GM19025 (cell line): ENCODE measurements at regions not wholly inside any gene's neighbourhood (a gene's known extent, or its start where the extent isn't known, plus 50 kb on each side); places are given as distances from the start of the nearest gene placed in this dataset.
"Not testable (repeated sequence)": the region's sequence is repeated elsewhere in the genome, so short reads cannot be mapped to it uniquely, and the experiment has no call there.

Source experiments
- ATAC-seq: cut with Tn5 transposase; IDR thresholded peaks from one replicate; pipeline ENCODE4 v1.9.1; 2021; ENCODE audit warnings: mild to moderate bottlenecking, low read depth, moderate library complexity; ENCODE audit not compliant: unreplicated experiment

DNA sequence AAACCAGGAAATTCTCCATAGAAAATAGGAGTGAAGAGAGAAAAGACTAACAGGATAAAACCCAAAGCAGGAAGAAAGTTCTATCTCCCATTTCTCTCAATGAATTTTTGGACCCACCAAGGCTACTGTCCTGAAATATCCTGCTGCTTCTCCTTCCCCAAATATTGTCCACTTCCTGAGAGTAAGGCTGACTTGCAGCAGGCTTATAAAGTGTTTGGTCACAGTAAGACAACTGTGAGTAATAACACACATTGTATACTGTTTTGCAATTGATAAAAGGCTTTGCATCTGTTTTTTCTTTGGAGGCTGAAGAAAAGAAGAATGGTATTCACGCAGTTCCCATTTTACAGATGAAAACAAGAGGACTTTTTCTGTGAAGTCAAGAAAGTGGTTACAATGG lies 52.8 kb downstream of the FOXD4L6 start:
- not testable (repeated sequence) for ATAC-seq

DNA sequence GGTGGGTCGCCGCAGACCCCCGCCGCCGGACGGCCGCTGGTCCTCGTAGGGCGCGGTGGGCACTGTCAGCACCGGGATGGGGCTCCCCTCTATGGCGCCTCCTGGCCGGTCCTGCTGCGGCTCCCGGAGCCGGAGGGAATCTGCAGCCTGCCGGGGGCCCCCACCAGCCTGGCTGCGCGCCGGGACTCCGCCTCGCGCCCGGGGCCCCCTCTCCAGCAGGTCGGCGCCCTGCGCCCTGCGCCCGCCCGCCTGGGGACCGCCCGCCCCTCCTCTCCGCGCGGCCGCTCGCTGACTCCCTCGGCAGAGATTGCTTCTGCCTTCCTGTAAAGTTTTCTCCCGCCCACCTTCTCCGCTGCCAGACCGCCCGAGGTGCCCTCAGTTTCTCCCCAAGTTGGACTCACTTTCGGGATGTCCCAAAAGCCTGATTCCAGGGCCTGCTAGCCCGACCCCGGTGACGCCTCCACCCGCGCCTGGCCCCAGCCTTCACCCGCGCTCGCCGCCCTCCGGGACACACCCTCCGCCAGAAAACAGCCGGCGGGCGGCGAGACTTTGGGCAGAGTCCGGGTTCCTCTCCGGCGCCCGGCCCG lies 54.0 kb downstream of the FOXD4L6 start:
- peak; percentile 67 for ATAC-seq

DNA sequence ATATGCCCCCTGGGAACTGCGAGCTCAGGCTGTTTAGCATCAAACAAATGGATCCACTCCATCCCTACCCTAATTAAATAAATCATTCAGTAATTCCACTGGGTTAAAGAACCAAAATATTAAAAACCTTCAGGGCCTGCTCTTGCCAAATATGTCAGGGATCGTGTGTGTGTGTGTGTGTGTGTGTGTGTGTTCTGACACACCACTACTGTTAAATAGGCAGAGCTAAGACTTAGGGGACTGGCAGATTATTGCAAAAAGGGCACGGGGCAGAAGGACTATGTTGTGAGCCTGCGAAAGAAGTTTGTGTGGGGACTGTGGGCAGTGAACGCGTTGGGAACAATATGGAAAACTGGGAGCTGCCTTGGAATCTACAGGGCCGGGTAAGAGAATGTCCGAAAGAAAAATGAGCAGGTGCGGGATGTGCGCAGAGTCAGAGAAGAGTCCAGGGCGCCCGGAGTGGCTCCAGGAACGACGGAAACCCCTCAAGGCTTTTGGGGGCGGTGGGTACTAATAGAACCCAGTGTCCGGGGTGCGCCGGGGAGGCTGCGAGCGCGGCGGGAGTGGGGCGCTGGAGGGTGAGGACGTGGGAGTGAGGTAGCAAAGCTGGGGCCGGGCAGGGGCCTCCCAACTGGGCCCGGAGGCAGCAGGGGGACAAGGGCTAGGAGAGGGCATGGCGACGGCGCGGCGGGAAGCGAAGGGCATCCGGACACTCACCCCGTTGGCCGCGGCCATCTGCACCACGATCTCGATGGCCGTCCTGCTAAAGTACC lies 54.8 kb downstream of the FOXD4L6 start:
- not testable (repeated sequence) for ATAC-seq

DNA sequence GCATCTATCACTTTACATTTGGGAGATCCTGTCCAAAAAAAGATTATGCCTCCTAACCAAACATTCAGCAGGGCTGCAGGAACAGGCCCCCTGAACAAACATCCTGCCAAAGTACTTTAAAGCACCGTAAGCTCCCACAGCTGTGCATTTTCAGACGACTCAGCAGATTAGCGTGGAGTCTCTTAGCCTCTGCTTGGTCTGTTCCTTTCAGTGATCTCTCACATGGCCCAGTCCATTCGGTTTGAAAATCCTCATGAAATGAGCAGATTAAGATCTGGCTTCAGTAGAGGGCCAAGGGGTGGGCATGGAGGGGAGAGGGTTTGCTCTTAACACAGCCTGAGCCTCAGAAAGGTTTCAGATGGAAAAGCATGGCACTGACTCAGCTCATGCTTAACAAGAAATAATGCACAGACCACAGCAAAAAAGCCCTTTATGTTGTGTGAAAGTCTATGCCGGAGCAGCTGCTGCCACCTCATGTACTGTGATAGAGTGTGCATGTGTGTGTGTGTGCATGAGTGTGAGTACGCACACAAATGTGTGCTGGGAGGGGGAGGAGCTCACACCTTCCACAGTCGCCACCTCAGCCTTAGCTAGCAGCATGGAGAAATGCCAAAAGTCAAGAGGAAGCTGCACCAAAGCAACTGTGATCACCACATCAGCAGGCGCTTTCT lies 64.2 kb downstream of the FOXD4L6 start:
- peak; percentile 65 for ATAC-seq

DNA sequence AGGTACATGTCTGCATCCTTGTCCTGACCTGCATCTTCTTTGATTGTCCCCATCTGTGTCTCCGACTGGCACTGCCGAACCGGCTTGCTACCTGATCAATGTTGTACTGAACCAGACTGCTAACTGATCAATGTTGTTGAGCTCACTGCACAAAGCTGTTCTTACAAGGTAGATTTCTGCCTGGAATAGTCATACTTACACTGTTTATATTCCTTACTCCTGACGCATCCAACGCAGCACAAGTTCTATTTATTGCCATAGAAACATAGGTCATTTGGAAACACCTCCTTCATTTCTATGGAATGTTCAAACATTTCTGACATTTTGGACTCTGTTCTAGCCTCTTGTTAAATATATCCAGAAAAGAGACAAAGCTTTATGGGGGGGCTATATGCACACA lies 65.2 kb downstream of the FOXD4L6 start:
- ATAC-seq = not testable (repeated sequence)

DNA sequence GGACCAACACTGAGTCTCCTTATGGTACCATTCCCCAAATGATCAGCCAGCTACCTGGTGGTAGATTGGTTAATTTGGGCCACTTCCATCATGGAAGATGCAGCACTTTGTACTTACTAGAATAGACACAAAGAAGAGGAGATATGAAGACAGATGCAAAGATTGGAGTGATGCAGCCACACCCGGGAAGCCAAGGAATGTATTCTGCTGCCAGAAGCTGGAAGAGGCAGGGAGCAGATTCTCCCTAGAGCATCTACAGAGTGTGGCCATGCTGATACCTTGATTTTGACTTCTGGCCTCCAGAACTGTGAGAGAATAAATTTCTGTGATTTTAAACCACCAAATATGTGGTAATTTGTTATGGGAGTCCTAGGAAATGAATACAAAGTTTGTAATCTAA lies 68.9 kb downstream of the FOXD4L6 start:
- not testable (repeated sequence) for ATAC-seq

DNA sequence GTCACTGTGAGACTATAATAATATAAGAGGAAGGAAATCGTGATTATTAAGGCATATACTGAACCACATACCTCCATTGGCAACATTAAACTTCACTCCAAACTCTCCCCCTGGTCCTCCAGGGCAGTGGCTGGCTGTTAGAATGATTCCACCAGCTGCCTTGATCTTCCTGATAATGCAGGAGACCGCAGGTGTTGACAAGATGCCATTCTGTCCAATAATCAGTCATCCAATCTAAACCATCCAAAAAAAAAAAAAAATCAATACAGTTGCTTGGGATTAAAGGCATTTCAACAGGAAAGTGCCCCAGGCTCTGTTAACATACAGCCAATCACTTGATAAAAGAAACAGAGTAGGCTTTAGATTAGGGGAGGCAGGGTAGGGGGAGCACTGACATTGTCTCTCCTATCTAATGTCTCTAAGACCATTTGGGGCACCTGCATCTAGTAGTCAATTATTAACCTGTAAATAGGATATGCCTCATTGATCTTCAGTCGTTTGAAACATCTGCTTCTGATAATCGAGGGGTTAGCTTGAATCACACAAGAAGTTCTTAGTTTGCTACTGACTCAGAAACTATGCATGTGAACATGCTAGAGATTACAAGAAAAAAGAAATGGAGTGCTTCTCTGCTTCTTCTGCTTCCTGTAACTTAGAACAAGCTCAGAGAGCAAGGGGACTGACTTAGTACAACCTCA lies 74.7 kb downstream of the FOXD4L6 start:
- ATAC-seq = peak; percentile 82

DNA sequence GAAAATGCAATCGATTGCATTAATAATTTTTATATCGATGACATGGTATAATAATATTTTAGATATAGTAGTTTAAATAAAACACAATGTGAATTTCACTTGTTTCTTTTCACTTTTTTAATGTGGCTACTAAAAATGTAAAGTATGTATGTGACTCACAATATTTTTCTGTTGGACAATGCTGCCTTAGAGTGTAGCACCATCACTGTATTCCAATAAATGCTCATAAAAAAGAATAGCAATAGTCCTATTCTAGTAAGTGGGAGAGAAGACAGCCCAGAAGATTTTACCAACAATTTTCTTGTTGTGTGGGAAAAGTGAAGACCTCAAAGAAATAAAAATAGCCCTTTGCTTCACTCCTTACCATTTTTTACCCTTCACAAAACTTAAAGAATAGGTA lies 79.8 kb downstream of the FOXD4L6 start:
- ATAC-seq = not testable (repeated sequence)

DNA sequence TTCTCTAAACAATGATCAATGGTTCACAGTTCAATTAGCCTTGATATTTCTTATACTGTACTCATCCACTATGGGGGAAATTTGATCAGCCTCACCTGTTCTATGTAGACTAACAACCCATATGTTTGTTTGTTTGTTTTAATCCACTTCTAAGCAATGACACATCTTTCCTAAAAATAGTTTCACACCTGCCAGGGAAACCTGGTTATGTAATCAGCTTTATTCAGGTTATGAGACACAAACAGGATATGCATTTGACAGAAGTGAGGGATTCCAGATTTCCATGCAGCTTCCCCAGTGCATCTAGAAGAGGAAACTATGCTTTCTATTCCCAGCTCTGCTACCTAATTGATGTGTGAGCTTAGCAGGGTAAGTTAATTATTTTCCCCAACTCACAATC lies 80.7 kb downstream of the FOXD4L6 start:
- not testable (repeated sequence) for ATAC-seq

DNA sequence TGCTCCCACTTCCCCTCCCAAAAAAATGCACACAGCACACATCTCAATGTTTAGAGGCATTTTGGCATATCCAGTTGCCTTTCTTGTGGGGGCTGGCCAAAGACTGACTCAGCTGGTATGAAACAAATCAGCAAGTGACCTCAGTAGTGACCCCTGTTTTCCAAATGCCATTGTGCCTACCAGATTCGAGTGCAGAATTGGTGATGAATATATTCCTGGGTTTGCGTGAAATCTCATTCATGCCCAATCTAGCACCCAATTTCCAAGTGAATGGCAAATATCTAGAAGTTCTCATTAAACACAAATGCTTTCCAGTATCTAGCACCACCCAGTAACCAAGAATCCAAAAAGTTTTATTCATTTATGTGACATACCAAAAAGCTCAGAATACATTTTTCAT lies 83.6 kb downstream of the FOXD4L6 start:
- ATAC-seq = not testable (repeated sequence)

DNA sequence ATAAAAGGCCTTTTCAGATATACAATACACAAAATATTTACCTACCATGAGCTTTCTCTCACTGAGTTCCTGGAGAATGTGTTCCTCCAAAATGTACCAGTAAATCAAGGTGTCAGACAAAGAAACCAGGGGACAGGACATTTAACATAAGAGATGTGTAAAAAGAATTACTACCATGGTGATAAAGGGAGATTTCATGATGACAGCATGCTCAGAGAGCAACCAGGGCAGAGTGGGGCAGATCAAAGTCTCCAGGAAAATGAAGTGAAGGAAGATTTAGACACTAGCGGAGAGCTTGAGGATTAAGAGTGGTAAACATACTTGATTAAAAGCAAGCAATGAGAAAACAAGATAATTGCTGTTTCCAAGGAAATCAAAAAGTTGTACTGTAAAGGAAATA lies 85.0 kb downstream of the FOXD4L6 start:
- ATAC-seq = not testable (repeated sequence)

DNA sequence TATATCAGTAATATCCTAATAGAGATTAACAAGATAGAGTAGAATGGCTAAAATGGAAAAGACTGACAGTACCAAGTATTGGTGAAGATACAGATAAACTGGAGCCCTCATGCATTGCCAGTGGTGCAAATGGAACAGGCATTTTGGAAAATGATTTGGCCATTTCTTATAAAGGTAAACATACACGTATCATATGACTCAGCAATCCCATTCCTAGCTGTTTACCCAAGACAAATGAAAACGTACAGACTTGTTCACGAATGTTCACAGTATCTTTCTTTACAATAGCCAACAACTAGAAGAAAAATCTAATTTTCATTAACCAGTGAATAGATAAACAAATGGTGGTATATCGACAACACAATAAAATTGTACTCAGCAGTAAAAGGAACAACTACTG lies 86.4 kb downstream of the FOXD4L6 start:
- ATAC-seq = not testable (repeated sequence)

DNA sequence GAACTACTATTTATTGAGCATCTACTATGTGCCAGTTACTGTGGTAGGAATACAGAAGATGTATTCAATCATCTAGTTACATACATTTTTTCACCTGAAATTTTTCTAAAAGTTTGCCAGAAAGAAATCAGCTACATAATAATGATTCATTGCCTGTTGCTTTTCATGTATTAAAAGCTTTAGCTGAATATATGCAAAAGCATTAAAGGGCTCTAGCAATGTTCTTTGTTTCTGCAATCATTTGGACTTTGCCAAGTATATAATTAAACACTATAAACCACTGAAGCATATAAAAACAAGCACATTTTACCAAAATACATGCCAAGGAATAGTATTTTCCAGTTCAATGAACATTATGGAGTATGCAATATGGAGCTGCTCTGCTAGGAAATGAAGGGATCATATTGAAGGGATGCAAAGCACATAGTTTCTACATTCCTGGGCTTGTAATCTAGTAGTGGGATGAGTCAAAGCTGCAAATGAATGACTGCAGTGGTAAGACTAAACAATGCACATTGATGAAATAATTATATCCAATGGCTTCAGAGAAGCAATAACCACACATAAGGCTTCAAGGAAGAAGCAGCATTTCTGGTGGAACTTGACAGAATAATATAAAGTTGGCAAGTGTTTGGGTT lies 87.7 kb downstream of the FOXD4L6 start:
- not testable (repeated sequence) for ATAC-seq

DNA sequence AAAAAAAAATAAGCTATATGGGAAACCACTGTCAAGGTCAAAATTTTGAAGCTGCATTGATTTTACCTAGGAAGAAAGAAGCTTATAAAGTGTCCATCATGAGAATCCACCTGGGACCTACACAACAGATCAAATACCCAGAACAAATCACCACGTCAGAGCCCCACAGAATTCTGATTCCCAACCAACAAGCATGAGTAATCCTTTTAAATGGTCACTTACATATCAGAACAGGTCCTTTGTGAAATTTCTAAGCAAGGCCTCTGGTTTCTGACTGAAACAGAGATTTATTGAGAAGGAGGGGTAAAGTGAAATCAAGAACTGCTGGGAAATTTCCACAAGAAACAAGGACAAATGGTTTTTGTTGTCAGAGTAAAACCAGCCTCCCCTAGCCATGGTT lies 93.2 kb downstream of the FOXD4L6 start:
- not testable (repeated sequence) for ATAC-seq

DNA sequence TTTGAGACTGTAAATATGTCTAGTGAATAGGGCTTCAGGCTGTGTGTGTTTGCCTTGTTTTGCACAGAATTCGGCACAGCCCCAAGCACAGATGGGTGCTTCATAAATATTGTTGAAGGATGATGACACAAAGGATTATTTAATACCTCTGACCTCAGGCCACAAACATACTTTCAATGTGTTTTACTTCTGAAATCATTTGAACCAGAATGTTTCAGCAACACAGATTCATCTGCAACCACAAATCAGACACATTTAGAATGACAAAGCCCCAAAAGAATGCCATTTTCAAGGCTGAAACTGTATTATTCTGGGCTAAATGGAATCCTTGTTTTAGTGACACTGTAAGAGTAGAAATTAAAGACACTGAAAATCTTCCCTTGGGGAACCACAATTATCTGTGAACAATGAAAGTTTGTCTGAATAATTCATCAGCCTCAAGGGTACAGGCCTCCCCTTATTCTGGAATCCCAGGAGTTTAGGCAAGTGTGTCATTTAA lies 93.7 kb downstream of the FOXD4L6 start:
- not testable (repeated sequence) for ATAC-seq

DNA sequence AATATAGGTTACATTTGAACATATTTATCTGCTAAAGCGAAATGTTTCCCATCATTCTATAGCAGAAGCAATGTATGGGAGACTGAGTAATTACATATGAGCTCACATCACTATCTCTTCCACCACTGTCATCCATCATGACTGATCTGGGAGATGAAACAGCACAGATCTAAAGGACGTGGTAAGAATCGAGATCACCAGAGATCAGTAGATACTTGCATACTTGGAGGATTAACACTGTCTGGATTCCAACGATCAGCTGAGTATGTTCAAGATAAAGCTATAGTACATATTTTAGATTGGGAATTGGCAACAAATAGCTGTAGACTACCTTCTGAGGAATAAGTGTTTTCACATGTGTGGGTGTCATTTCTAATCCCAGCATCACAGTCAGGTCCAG lies 94.6 kb downstream of the FOXD4L6 start:
- not testable (repeated sequence) for ATAC-seq

DNA sequence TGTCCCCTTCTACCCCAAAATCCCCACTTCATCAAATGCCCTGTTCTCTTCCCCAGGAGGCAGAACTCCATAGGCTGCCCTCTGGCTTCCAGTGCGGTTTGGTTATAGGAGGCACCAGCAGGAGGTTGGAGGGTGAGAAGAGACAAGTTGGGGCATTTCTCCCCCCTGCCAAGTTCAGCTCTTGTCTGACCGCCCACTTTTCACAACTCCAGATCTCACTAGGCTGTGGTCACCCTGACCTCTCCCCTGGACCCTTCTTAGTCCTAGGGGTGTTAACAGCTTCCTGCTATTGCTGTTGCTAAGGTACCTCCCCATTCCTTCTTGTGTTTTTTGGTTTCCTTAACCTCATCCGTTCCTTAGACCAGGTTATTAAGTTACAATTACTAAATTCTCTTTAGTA lies 95.1 kb downstream of the FOXD4L6 start:
- ATAC-seq = not testable (repeated sequence)

DNA sequence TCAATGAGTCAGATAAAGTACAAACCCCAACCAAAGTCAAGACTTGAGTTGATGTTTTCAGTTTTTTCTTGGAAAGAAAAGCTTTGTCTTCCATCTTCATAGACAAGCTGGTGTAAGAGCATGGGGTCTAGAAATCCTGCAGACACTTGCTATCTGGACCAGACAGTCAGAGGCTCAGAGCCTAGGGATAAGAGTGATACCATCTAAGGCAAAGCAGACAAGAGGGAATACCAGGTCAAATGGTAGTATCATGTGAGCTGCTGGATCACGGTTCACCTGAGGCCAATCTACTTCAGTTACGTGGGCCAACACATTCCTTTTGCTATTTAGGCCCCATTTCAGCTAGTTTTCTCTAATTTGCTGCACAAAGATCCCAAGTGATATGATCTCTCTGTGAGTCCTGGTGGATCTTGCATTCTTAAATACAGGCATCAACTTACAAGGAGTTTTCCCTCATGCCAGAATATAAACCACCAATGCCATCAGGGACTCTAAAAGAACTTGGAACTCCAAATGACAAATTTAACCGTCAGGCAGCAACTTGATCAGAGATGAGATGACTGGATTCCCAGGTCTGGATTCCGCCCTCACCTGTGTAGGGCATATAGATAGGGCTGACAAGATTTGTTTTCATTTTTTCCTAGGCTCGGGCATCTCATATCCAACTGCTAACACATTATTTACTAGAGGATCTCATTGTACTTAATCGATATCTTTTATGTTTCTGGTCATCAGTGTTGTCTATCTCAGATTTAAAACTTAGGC lies 101.4 kb downstream of the FOXD4L6 start:
- ATAC-seq = not testable (repeated sequence)

DNA sequence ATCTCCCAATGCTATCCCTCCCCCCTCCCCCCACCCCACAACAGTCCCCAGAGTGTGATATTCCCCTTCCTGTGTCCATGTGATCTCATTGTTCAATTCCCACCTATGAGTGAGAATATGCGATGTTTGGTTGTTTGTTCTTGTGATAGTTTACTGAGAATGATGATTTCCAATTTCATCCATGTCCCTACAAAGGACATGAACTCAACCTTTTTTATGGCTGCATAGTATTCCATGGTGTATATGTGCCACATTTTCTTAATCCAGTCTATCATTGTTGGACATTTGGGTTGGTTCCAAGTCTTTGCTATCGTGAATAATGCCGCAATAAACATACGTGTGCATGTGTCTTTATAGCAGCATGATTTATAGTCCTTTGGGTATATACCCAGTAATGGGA lies 106.1 kb downstream of the FOXD4L6 start:
- not testable (repeated sequence) for ATAC-seq
